ENCODE measurements at regions not wholly inside any gene's neighbourhood (a gene's known extent, or its start where the extent isn't known, plus 50 kb on each side); places are given as distances from the start of the nearest gene placed in this dataset.

DNA sequence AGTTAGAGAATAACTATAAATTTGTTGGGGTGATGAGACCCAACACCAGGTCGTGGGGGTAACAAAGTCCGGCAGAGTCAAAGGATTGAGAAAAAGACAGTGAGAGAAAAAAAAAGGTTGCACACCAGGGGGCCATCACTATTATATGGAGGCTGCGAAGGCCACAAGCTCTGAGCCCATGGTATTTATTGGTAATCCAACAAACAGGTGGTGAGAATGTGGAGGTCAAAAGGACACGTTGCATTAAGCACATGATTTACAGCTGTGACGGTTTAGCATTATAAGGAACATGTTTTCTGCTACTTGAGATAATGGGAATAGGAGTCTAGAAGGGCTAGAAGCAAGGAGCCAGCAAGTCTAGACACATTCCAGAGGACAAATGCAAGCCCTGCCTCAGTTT is 2202.2 kb upstream of the C9orf72 start:
- DNase-seq (ENCODE audit: extremely low read depth, low read depth): no peak

DNA sequence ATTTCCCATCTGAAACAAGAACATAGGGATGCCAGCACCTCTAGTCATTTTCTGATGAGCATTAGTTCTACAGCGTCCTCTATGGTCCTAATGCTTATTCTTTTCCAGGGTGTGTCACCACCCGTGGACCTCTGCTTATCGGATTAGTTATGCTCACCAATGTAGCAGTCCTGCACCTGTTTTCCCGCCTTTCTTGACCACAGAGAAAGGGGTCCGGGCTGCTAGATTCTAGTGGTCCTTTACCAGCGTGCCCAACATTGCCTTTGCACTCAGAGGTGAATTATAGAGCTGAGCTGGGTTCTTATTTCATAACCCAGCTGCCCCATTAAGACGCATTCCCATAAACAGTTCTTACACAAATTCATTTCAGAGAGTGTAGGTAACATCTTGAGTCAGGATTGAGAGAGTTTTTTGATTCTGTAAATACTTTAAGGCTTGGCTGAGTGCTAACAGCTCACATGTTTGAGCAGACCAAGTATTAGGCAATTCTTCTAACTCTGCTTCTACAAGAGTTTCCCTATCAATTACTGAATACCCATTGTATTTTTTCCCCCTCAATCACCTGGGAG is 2205.1 kb upstream of the C9orf72 start:
- TF ChIP-seq, protein P1, sequence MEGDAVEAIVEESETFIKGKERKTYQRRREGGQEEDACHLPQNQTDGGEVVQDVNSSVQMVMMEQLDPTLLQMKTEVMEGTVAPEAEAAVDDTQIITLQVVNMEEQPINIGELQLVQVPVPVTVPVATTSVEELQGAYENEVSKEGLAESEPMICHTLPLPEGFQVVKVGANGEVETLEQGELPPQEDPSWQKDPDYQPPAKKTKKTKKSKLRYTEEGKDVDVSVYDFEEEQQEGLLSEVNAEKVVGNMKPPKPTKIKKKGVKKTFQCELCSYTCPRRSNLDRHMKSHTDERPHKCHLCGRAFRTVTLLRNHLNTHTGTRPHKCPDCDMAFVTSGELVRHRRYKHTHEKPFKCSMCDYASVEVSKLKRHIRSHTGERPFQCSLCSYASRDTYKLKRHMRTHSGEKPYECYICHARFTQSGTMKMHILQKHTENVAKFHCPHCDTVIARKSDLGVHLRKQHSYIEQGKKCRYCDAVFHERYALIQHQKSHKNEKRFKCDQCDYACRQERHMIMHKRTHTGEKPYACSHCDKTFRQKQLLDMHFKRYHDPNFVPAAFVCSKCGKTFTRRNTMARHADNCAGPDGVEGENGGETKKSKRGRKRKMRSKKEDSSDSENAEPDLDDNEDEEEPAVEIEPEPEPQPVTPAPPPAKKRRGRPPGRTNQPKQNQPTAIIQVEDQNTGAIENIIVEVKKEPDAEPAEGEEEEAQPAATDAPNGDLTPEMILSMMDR (IDR thresholded peaks at IDR 0.05; ENCODE audit: low read depth, low read length): no peak
- DNase-seq (ENCODE audit: extremely low read depth, low read depth): no peak

More for the DNA sequence above, 2202.2 kb upstream of the C9orf72 start:
- TF ChIP-seq, protein P1 (IDR thresholded peaks at IDR 0.05; ENCODE audit: low read depth, low read length): no peak

- TF ChIP-seq, protein P1 (IDR thresholded peaks at IDR 0.05; ENCODE audit: low read depth, low read length): no peak
- DNase-seq (ENCODE audit: extremely low read depth, low read depth): no peak
Measured at GRCh38 chr9:29793970-29794369, 2220.7 kb upstream of the C9orf72 start.

DNA sequence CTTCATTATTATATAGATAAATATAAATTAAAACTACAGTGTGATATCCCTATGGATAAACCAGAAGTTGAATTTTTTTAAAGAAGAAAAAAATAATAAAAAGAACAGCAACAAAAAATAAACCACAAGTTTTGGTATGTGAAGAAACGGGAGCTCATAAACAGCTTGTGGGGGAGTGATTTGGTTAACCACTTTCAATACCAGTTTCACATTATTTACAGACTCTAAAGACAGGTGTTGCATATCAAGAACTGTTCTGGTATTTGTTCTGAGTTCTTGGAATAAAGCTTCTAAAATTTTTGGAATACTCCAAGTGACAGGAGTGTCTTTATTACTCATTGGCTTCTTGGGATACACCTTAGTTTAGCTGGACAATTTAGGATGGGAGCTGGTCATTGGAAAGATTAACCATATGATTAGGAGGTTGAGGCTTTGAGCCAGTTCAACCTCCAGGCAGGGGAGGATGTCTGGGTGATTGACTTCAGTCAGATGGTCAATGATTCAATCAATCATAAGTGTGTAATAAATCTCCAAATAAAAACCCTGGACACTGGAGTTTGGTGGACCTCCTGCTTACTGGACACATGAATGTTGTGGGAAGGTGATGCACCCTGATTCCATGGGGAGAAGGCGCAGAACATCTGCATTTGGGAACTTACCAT is 2223.1 kb upstream of the C9orf72 start:
- DNase-seq (ENCODE audit: extremely low read depth, low read depth): no peak
- TF ChIP-seq, protein P1 (IDR thresholded peaks at IDR 0.05; ENCODE audit: low read depth, low read length): no peak

DNA sequence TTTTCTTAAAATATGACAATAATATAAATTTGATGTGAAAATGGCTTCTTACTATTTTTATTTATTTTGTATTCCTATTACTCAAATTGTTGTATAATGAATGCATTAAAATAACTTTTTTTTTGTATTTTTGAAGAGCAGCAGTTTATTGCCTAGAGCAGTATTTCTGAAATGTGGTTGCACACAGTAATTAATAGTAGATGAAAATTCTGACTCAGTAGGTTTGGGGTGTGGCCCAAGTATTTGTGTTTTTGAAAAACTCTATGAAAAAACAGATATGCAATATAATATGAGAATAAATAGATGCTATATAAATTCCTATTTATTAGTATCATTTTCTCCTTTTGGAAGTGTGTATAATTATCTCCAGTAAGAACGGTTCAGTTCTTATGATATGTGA is 2225.3 kb upstream of the C9orf72 start:
- TF ChIP-seq, protein P1 (IDR thresholded peaks at IDR 0.05; ENCODE audit: low read depth, low read length): no peak
- no peak for DNase-seq (ENCODE audit: extremely low read depth, low read depth)

GRCh38 chr9:29799227-29799626 is 2225.9 kb upstream of the C9orf72 start:
- TF ChIP-seq, protein P1 (IDR thresholded peaks at IDR 0.05; ENCODE audit: low read depth, low read length): no peak
- no peak for DNase-seq (ENCODE audit: extremely low read depth, low read depth)

GRCh38 chr9:29800821-29801220 is 2227.5 kb upstream of the C9orf72 start:
- TF ChIP-seq, protein P1 (IDR thresholded peaks at IDR 0.05; ENCODE audit: low read depth, low read length): no peak
- no peak for DNase-seq (ENCODE audit: extremely low read depth, low read depth)

Data from AG09319 (cell line).